NCI-H146 treated with DMSO at 0.1 percent for 48 hours (cell line): ENCODE measurements at regions not wholly inside any gene's neighbourhood (a gene's known extent, or its start where the extent isn't known, plus 50 kb on each side); places are given as distances from the start of the nearest gene placed in this dataset.
"Not testable (repeated sequence)": the region's sequence is repeated elsewhere in the genome, so short reads cannot be mapped to it uniquely, and the experiment has no call there.

Experiments used
- DNase-seq: peaks from one replicate; lab custom pipeline; 2025; ENCODE audit not compliant: unreplicated experiment; lab: John Stamatoyannopoulos, UW

DNA sequence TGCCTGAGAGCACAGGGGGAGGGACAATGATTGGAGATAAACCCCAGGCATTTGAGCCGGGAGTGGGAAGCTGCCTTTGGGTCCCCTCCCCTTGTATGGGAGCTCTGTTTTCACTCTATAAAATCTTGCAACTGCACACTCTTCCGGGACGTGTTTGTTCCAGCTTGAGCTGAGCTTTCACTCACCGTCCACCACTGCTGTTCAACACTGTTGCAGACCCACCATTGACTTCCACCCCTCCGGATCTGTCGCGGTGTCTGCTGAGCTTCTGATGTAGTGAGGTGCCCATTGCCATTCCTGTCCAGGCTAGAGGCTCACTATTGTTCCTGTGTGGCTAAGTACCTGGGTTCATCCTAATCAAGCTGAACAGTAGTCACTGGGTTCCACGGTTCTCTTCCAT, 231.6 kb upstream of the CWC22 start:
- DNase-seq, result no peak

DNA sequence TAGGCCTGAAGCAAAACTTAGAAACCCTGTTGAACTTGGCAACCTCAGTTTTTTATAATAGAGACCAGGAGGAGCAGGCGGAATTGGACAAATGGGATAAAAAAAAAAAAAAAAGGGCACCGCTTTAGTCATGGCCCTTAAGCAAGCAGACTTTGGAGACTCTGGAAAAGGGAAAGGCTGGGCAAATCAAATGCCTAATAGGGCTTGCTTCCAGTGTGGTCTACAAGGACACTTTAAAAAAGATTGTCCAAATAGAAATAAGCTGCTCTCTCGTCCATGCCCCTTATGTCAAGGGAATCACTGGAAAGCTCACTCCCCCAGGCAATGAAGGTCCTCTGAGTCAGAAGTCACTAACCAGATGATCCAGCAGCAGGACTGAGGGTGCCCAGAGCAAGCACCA, 229.0 kb upstream of the CWC22 start:
- DNase-seq, result not testable (repeated sequence)

DNA sequence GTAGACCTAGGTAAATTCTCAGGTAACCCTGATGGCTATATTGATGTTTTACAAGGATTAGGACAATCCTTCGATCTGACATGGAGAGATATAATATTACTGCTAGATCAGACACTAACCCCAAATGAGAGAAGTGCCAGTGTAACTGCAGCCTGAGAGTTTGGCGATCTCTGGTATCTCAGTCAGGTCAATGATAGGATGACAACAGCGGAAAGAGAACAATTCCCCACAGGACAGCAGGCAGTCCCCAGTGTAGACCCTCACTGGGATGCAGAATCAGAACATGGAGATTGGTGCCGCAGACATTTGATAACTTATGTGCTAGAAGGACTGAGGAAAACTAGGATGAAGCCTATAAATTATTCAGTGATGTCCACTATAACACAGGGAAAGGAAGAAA, 228.4 kb upstream of the CWC22 start:
- DNase-seq, result not testable (repeated sequence)

DNA sequence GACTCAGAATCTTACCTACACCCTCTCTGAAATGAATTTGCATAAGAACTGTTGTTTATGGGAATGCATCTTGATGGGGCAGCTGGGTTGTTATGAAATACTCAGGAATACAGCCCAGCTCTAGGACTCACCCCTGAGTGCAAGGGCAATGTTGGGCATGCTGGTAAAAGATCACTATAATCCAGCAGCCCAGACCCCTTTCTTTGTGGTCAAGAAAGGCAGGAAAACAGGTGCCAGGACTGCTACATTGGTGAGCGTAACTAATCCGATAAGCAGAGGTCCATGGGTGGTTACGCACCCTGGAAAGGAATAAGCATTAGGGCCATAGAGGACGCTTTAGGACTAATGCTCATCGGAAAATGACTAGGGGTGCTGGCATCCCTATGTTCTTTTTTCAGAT, 227.9 kb upstream of the CWC22 start:
- not testable (repeated sequence) for DNase-seq

DNA sequence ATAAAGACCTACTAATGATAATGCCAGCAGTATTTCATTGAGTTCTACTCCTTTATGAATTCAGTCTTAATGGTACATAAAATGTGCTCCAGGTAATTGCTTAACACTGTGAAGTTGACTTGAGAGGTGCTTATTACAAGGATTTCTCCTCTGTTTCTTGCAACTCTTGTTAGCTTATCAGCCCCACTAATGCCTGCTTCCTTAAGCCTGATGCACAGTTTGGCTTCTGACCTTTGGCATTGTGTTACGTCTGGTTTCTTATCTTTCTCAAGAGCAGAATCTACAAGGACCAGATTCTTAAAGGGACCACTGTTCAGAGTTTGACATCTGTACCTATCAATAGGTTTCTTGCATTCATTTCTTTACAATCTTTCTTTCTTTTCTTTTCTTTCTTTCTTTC, 223.9 kb upstream of the CWC22 start:
- no peak for DNase-seq

DNA sequence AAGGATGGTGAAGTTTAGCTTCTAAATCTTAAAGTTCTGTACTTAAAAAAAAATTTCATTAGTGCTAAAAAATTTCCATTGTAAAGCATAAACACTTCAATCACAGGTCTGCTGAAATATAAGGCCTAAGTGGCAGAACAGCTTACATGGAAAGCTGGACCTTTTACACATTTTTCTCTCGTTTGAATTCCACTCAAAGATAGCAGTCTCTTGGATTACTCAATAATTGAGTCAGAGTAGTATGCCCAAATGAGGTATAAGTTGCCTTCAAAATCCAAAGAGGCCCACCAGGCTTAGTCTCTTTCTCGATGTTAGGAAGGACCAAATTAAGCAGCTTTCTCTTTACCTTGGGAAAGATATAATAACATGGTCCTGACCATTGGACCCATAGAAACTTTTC, 220.4 kb upstream of the CWC22 start:
- DNase-seq, result no peak

DNA sequence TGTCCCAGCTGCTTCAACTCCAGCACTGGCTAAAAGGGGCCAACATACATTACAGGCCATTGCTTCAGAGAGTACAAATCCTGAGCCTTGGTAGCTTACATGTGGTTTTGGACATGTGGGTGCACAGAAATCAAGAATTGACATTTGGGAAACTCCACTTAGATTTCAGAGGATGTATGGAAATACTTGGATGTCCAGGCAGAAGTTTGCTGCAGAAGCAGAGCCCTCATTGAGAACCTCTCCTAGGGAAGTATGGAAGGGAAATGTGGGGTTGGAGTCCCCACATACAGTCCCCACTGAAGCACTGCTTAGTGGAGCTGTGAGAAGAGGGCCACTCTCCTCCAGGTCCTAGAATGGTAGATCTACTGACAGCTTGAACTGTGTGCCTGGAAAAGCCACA, 218.0 kb upstream of the CWC22 start:
- DNase-seq, result no peak

DNA sequence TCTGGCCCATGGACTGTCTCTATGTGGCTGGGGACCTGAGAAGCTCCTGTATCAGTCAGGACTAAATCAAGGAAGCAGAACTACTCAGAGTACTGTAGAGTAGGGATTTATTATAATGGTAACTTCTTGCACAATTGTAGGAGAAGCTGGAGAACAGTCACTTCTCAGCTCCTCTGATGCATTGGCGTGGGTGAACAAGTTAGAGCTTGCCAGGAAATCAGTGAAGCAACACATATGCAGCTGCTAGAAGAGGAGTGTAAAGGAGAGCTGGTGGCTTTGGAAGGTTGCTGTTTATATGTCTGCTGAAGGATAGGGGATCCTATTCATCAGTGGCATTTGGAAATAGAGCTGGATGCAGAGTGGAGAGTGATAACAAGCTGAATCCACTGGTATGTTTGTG, 215.5 kb upstream of the CWC22 start:
- no peak for DNase-seq

DNA sequence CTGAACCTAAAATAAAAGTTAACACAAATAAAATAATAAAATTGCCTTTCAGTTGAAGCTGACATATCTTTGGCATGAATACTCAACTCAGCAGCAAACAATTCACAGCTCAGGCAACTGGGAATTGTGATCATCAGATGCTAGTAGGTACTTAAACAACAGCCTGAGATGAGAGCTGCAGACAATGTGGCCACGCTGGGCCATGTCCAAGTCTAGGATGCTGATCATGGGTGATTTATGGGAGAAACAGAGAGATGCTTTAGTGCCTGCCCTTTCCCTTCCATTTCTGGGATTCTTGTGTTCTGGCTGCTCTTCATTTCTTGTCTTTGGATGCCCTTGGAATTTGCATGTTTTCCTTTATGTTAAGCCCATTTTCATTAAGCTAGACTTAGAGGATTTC, 212.4 kb upstream of the CWC22 start:
- no peak for DNase-seq

DNA sequence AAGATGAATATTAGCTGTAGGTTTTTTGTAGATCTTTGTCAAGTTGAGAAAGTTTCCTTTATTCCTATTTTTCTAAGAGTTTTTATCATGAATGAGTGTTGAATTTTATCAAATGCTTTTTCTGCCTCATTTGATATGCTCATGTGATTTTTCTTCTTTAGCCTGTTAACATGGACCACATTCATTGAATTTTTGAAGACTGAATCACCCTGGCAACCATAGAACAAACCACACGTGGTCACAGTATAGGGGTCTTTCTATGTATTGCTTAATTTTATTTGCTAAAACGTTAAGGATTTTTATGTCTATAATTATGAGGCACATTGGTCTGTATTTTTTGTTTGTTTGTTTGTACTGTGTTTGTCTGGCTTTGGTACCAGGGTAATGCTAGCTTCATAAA, 201.7 kb upstream of the CWC22 start:
- no peak for DNase-seq

DNA sequence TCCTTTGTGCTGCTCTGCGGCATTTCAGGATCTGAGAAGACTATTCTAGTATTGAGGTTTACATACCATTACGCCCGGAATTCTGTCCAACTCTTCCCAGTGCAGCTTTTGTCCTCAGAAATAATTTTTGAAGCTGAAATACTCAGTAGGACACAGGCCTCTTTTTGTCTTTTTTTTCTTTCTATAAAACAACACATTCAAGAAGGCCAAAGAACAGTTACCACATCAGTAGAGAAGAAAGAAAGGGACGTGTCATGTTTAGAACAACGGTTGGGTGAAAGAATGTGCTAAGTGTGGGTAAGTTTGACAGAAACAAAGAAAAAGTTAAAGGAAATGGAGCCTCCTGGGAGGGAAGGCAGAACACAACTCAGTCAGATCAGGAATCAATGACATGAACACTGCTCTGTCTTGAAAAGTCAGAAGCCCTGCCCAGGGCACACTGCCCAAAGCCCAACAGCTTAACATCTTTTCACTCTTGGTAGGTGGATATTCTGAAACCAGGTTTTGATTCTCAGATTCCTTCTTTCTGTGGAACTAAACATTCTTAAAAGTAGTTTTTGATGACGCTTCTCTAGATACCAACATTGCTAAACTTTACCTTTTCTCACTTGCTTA, 198.6 kb upstream of the CWC22 start:
- no peak for DNase-seq

DNA sequence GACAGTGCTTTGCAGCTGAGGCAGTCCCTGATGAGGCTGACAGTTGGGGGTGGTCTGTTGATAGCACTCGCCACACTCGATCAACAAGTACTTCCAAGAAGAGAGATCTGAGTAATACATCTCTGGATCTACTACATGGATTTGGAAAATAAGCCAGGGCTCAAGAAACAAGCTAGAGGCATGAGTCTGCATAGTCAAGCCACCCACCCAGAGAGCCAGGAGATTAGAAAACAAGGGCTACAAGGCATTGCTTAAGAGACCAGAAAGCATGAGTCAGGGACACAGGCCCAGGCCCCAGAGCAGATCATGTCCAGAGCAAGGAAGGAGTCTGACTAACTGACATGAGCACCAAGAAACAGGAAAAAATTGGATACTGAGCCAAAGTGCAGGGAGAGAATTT, 196.9 kb upstream of the CWC22 start:
- no peak for DNase-seq

DNA sequence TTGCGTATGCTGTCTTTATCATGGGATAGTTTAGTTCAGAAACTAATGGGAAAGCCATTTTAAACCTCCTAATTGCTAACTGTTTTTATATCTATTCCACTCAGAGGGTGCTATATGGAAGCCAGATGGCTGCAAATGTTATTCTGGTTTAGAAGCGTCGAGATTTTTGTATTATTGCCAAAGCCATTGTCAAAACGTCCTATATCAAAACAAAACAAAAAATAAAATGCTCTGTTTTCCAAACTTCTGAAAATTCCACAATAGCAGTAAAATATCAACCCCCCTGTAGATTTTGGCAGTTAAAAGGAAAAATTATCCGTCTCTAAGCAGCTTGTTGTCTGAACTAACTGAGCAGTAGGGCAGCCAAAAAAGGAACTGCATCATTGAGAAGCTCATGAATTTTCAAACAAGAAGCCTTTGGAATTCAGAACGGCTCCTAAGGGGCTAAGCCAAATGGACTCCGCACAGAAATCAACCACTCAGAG, 195.4 kb upstream of the CWC22 start:
- no peak for DNase-seq

DNA sequence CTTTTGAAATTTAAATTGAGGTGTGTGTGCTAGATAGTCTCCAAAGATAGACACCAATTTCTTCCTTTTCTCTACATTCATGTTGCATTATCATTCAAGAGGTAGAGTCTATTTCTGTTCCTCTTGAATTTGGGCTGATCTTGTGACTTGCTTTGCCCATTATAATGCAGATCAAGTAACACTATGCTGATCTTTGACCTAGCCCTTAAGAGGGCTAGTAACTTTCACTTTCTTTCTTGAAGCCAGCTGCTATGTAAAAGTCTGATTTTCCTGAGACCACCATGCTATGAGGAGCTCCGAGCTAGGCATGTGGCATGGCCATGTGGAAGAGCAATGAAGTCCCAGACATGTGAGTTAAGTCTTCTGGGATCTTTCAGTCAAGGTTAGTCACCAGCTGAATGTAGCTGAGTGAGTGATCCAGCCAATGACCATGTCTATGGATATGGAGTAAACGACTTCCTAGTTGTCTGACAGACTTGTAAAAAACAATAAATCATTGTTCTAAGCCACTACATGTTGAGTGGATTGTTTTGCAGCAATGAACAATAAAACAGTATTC, 189.4 kb upstream of the CWC22 start:
- DNase-seq, result no peak

DNA sequence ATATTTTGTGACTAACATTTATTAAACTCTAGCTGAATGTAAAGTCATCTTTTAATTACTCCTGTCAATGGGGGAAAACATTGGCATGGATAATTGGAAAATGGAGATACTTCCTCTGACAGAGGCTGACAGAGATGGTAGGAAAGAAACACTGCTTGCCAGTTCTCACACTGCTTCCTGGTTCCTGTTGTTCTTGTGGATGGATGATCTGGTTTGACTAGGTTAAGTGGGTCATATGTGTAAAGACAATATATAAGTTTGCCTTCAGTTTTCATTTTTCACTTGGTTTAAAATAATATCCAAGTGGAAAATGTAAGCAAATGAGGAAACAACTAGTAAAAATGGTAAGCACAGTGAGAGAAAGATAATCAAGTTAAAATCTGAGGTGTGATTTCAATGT, 188.8 kb upstream of the CWC22 start:
- DNase-seq, result no peak

DNA sequence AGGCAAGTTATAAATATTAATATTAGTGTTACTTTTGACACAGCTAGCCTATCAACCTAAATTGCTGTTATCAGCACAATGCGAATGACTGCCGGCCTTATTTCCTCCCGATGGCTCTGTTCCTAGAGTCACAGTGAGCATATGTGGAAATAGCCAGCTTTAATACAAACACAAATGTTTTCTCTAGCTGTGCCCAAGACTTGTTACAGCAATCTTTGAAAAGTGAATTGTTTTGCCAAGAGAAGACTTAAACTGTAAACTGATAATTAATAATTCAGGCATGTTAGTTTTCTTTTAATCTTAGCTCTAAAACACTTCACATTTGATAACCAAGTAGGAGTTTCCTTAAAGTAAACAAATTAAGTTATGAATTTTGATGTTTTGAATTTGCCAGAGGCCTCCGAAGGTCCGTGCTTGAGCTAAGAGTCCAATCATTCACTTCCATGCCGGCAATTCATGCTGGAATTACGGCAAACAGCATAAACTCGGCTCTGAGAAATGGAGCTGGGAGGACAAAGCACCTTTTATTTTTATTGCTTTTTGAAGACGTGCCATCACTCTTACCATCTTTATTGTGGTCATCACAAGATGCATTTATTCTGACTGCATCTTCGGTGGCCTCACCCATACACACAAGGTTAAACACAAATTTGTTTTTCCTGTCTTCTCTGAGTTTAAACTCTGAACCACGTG, 184.5 kb upstream of the CWC22 start:
- DNase-seq, result no peak

DNA sequence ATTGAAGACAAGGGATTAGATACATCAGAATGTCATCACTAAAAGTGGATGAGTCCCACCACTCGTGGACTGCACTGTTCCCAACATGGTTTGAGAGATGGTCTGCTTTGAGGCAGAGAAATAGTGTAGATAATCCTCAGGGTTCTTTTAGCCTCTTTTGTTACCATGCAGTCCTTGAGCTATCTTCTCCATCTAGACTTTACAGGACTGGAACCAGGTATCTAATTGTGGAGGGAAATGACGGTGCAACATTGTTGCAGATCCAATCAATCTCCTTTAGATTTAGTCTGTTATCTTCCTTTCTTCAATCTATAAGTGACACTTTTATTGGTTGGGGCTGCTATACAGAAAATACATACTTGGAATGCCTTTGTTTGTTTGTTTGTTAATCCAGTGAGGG, 183.8 kb upstream of the CWC22 start:
- no peak for DNase-seq

DNA sequence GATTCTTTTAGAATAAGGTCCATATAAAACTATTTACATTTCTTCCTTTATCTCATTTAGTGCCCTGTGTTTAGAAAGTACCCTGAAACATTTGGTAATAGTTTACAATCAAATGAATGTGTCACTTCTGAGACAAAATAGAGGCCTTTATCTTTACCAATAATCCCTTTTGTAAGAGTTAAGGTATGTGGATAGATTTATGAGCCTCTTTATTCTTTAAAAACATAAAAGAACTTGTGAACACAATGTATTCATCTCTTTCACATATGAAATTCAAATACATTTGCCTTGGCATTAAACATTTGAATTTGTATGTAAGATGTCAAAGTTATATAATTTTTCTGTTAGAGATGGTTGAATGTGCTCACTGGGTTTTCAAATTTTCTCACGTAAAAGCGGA, 180.5 kb upstream of the CWC22 start:
- no peak for DNase-seq

DNA sequence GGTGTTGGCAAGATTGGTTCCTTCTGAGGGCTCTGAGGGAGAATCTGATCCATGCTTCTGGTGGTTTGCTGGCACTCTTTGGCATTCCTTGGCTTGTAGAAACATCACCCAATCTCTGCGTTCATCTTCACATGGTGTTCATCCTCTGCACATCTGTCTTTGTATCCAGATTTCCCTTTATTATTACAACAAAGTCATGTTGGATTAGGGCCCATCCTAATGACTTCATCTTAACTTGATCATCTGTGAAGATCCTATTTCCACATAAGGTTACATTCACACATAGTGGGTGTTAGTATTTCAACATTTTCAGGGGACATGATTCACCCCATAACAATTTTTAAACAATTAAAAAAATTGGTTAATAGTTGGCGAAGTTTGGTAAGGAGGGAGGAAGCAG, 177.4 kb upstream of the CWC22 start:
- no peak for DNase-seq

DNA sequence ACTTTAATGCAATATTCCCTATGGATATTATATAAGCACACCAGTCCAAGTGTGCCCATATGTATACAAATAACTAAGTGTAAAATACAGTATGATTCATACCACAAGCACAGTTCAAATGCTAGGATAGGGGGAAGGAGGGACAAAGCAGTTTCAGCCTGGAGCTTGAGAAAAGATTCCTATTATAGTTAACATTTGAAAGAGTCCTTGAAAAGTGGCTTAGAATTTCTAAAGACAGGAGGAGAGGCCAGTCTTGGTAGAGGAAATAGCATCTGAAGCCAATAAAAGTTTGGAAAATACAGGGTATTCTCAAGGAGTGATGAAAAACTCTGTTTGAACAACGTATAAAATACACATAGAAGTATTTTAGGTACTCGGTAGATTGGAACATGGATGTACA, 173.4 kb upstream of the CWC22 start:
- no peak for DNase-seq

DNA sequence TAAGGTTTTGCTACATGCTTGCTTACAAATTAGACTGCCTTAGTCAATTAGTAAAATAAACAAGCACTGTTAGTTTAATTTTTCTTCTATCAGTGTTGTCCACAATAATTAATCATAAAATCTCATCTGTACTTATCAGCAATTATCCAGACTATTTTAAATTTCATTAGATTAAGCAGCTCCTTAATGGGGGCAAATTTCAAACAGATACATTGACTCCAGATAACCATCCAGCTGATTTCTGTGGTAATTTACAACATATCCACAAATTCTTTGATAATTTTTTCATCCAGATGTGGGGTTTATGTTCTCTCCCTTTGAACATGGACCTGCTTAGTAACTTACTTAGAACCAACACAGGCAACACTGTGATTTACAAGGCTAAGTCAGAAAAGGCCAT, 170.4 kb upstream of the CWC22 start:
- no peak for DNase-seq

DNA sequence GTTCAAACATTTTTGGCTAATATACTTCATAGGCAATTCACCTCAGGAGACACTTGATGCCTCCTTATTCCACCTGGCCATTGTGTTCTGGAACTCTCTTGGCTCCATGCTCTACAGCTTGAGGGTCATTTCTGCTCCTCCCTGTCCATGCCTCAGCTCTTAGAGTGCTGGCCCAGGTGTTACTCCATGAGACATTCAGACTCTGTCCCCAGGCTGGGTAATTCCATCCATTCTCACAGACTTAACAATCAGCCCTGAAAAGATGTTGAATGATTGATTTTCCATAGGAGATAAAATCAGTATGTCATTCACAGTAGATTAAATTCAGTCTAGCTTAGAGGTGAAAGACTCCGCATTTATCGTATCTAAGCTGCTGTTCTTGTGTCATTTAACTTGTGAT, 168.6 kb upstream of the CWC22 start:
- no peak for DNase-seq

DNA sequence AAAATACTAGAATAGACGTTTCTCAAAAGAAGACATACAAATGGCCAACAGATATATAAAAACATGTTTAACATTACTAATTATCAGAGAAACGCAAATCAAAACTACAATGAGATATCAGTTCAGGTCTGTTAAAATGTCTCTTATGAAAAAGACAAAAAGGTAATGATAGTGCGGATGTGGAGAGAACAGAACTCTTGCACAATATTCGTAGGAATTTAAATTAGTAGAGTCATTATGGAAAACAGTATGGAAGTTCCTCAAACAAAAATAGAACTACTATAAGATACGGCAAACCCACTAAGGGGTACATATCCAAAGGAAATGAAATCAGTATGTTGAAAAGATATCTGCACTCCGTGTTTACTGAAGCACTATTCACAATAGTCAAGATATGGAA, 167.5 kb upstream of the CWC22 start:
- DNase-seq, result no peak
